OCI-LY7 (cell line): ENCODE measurements at regions not wholly inside any gene's neighbourhood (a gene's known extent, or its start where the extent isn't known, plus 50 kb on each side); places are given as distances from the start of the nearest gene placed in this dataset.
A peak's percentile ranks its signal among the peaks of the same experiment; 100 is the strongest.

Experiments used
- BruUV-seq: library from RNA; stranded (reverse); fragments of 400-500 nt; replicated peaks from 2 replicates; lab custom pipeline; 2021; lab: Mats Ljungman, UMichigan
- CTCF ChIA-PET: fragments of 300-600 bp; sonication (Branson Sonifier 250); formaldehyde crosslinking; loops from one replicate; lab custom pipeline; 2022; ENCODE audit warnings: antibody characterized with exemption; ENCODE audit not compliant: unreplicated experiment; lab: Charles Lee
- POLR2A ChIA-PET: fragments of 300-600 bp; sonication (Branson Sonifier 250); formaldehyde crosslinking; loops from one replicate; lab custom pipeline; 2022; ENCODE audit warnings: antibody characterized with exemption; lab: Charles Lee
- DNase-seq: peaks from one replicate; pipeline ENCODE4 v3.0.0-alpha.2; 2015; ENCODE audit warnings: low spot score
- H2AFZ ChIP-seq: fragments of 200-600 bp; sonication (generic), shearing (Covaris generic); 2 replicates; pipeline ENCODE4 v1.6.1; 2014; ENCODE audit warnings: mild to moderate bottlenecking, antibody characterized with exemption, low read length, moderate library complexity
- H3K27ac ChIP-seq: fragments of 200-600 bp; sonication (generic); 2 replicates; pipeline ENCODE4 v1.5.1; 2014; ENCODE audit warnings: mixed run types, low read depth, mild to moderate bottlenecking, moderate library complexity, low read length, inconsistent platforms; ENCODE audit not compliant: poor library complexity, severe bottlenecking
- H3K36me3 ChIP-seq: fragments of 200-600 bp; sonication (generic); 2 replicates; pipeline ENCODE4 v1.6.1; 2014; ENCODE audit warnings: mild to moderate bottlenecking, antibody characterized with exemption, low read length, moderate library complexity, mixed read lengths; ENCODE audit not compliant: insufficient read depth
- H3K4me1 ChIP-seq: fragments of 200-600 bp; sonication (generic); 2 replicates; pipeline ENCODE4 v1.5.1; 2014; ENCODE audit warnings: mild to moderate bottlenecking, low read length; ENCODE audit not compliant: insufficient read depth, poor library complexity, severe bottlenecking
- H3K4me2 ChIP-seq: fragments of 200-600 bp; sonication (generic); 2 replicates; pipeline ENCODE4 v1.6.1; 2014; ENCODE audit warnings: mild to moderate bottlenecking, low read length
- H3K4me3 ChIP-seq: fragments of 200-600 bp; sonication (generic); 2 replicates; pipeline ENCODE4 v1.5.1; 2014; ENCODE audit warnings: mild to moderate bottlenecking, low read depth, low read length; ENCODE audit not compliant: poor library complexity, severe bottlenecking
- H3K79me2 ChIP-seq: fragments of 200-600 bp; sonication (generic); 2 replicates; pipeline ENCODE4 v1.6.1; 2016; ENCODE audit warnings: low read depth, mild to moderate bottlenecking, low read length, moderate library complexity, mixed read lengths; ENCODE audit not compliant: insufficient read depth
- H3K9me2 ChIP-seq: fragments of 200-600 bp; sonication (generic); 2 replicates; pipeline ENCODE4 v1.6.1; 2016; ENCODE audit warnings: mild to moderate bottlenecking, low read length, mixed read lengths; ENCODE audit not compliant: insufficient read depth
- H3K9me3 ChIP-seq: fragments of 200-600 bp; sonication (generic); 2 replicates; pipeline ENCODE4 v1.6.1; 2014; ENCODE audit warnings: mild to moderate bottlenecking, mixed run types, low read length, mixed read lengths
- H4K20me1 ChIP-seq: fragments of 200-600 bp; sonication (generic); 2 replicates; pipeline ENCODE4 v1.6.1; 2014; ENCODE audit warnings: mild to moderate bottlenecking, antibody characterized with exemption, low read length, moderate library complexity, mixed read lengths; ENCODE audit not compliant: insufficient read depth
- CTCF ChIP-seq: fragments of 200-600 bp; sonication (generic); conservative IDR thresholded peaks from 2 replicates; pipeline ENCODE4 v1.5.1; 2014; ENCODE audit warnings: mild to moderate bottlenecking, antibody characterized with exemption, low read length, moderate library complexity, mixed read lengths
- EZH2phosphoT487 ChIP-seq: fragments of 200-600 bp; sonication (generic); IDR thresholded peaks from 2 replicates; pipeline ENCODE4 v1.6.1; 2018; ENCODE audit warnings: low read depth, borderline replicate concordance, mild to moderate bottlenecking, mixed run types, antibody characterized with exemption, low read length, moderate library complexity, mixed read lengths
- intact Hi-C: fragments of 100-400 bp; cut with micrococcal nuclease; formaldehyde crosslinking; loops from one replicate; pipeline ENCODE4 v1.10.0; 2022; ENCODE audit not compliant: unreplicated experiment

GRCh38 chr16:48834576-48834975 lies 224.6 kb upstream of the N4BP1 start:
- DNase-seq: no peak
- H3K27ac ChIP-seq: no peak overlapping the region
- H3K36me3 ChIP-seq: no peaks in the 10 kb centered on the region
- BruUV-seq: no TSS peak
- H3K9me3 ChIP-seq: no peaks in the 10 kb centered on the region
- no peak overlapping the region for H3K4me3 ChIP-seq
- no peak overlapping the region for H3K4me2 ChIP-seq
- H2AFZ ChIP-seq: no peak overlapping the region
- H3K9me2 ChIP-seq: no peaks in the 10 kb centered on the region
- intact Hi-C loops: no loop called here
- ChIA-PET POLR2A (no interaction called here), CTCF (no interaction called here)
- H3K79me2 ChIP-seq: no peaks in the 10 kb centered on the region
- H3K4me1 ChIP-seq: no peaks in the 10 kb centered on the region
- TF ChIP-seq EZH2phosphoT487 (no peak), CTCF (no peak)
- no peaks in the 10 kb centered on the region for H4K20me1 ChIP-seq

DNA sequence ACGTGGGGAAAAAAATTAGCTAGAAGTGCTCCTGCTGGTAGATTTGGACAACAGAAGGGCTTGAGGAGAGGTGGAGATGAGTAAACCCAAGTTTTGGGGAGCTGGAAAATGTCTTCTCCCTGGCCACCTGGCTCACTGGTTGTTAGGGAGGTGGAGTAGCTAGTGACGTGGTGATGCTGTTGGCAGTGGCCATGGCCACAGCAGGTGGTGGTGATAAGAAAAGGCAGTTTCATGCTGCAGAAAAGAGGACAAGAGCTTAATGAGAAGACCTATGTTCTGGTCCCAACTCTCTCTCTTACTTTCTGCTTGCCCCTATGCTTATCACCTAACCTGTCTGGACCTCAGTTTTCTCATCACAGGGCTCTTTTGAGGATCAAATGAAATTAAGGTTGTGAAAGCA lies 223.5 kb upstream of the N4BP1 start:
- intact Hi-C loops: no loop called here
- Histone ChIP-seq H3K4me2 (no peak overlapping the region), H3K4me1 (no peaks in the 10 kb centered on the region), H3K27ac (no peak overlapping the region), H3K9me2 (no peaks in the 10 kb centered on the region), H3K36me3 (no peaks in the 10 kb centered on the region), H3K4me3 (no peak overlapping the region), H2AFZ (no peak overlapping the region), H3K9me3 (no peaks in the 10 kb centered on the region), H4K20me1 (no peaks in the 10 kb centered on the region), H3K79me2 (no peaks in the 10 kb centered on the region)
- TF ChIP-seq CTCF (no peak), EZH2phosphoT487 (no peak)
- DNase-seq: no peak
- ChIA-PET CTCF (no interaction called here), POLR2A (no interaction called here)
- BruUV-seq: no TSS peak

- Histone ChIP-seq H3K9me2 (no peaks in the 10 kb centered on the region), H3K4me2 (no peak overlapping the region), H2AFZ (no peak overlapping the region), H3K79me2 (no peaks in the 10 kb centered on the region), H3K27ac (no peak overlapping the region), H3K36me3 (no peaks in the 10 kb centered on the region), H3K9me3 (no peaks in the 10 kb centered on the region), H3K4me1 (no peaks in the 10 kb centered on the region), H3K4me3 (no peak overlapping the region), H4K20me1 (no peaks in the 10 kb centered on the region)
- intact Hi-C loops: no loop called here
- DNase-seq: no peak
- peak; percentile 54 for TF ChIP-seq CTCF
- no peak for TF ChIP-seq EZH2phosphoT487
- CTCF ChIA-PET: no interaction called here
- BruUV-seq: no TSS peak
- POLR2A ChIA-PET: interaction anchor here (0.7 kb wide), 1 partner anchor 125 kb away, joined by 3 read pairs; no protein-coding TSS in a partner anchor
These were observed 221.2 kb upstream of the N4BP1 start for GRCh38 chr16:48831076-48831722.
